SK-N-DZ (cell line): ENCODE measurements at regions not wholly inside any gene's neighbourhood (a gene's known extent, or its start where the extent isn't known, plus 50 kb on each side); places are given as distances from the start of the nearest gene placed in this dataset.

ENCODE experiments used
- DNase-seq: peaks from one replicate; pipeline ENCODE4 v3.0.0-alpha.2; 2015; ENCODE audit warnings: low spot score

GRCh38 chr12:105841840-105842239, 296.9 kb downstream of the NUAK1 start:
- DNase-seq, result no peak

- no peak for DNase-seq
Measured at GRCh38 chr12:105843561-105843960, 295.2 kb downstream of the NUAK1 start.

- no peak for DNase-seq
Measured at GRCh38 chr12:105843986-105844760, 294.6 kb downstream of the NUAK1 start.

GRCh38 chr12:105846331-105846730, 292.4 kb downstream of the NUAK1 start:
- no peak for DNase-seq

- no peak for DNase-seq
Measured at GRCh38 chr12:105847068-105847467, 291.7 kb downstream of the NUAK1 start.

GRCh38 chr12:105848286-105848685, 290.5 kb downstream of the NUAK1 start:
- no peak for DNase-seq

- DNase-seq, result peak; percentile 13
Measured at GRCh38 chr12:105850103-105850968, 288.4 kb downstream of the NUAK1 start.

GRCh38 chr12:105852496-105852895, 286.3 kb downstream of the NUAK1 start:
- DNase-seq, result no peak

GRCh38 chr12:105852951-105853350, 285.8 kb downstream of the NUAK1 start:
- no peak for DNase-seq

- no peak for DNase-seq
Measured at GRCh38 chr12:105854071-105854470, 284.7 kb downstream of the NUAK1 start.

- no peak for DNase-seq
Measured at GRCh38 chr12:105855361-105856047, 283.2 kb downstream of the NUAK1 start.

- no peak for DNase-seq
Measured at GRCh38 chr12:105856048-105856405, 282.7 kb downstream of the NUAK1 start.

- no peak for DNase-seq
Measured at GRCh38 chr12:105858981-105859710, 279.6 kb downstream of the NUAK1 start.

- no peak for DNase-seq
Measured at GRCh38 chr12:105860561-105861207, 278.1 kb downstream of the NUAK1 start.

- no peak for DNase-seq
Measured at GRCh38 chr12:105861227-105861626, 277.5 kb downstream of the NUAK1 start.

- no peak for DNase-seq
Measured at GRCh38 chr12:105862163-105862821, 276.5 kb downstream of the NUAK1 start.

GRCh38 chr12:105864316-105864715, 274.4 kb downstream of the NUAK1 start:
- no peak for DNase-seq

- DNase-seq, result no peak
Measured at GRCh38 chr12:105864901-105865300, 273.9 kb downstream of the NUAK1 start.

GRCh38 chr12:105865886-105866285, 272.9 kb downstream of the NUAK1 start:
- DNase-seq, result no peak

- DNase-seq, result no peak
Measured at GRCh38 chr12:105874121-105874520, 264.6 kb downstream of the NUAK1 start.
